ENCODE measurements at regions not wholly inside any gene's neighbourhood (a gene's known extent, or its start where the extent isn't known, plus 50 kb on each side); places are given as distances from the start of the nearest gene placed in this dataset.

DNA sequence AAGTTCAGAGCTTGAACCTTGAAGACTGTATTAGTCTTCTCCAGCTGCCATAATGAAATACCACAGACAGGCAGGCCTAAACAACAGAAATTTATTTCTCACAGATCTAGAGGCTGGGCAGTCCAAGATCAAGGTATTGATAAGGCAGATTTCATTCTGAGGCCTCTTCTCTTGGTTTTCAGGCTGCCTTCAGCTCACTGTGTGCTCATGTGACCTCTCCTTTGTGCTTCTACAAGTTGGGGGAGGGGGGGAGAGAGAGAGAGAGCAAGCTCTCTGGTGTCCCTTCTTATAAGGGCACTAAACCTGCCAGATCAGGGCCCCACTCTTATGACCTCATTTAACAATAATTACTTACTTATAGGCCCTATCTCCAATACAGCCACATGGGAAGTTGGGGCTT is 102.6 kb upstream of the RSPO3 start:
- in situ Hi-C loops (cut with HindIII; ENCODE audit: low sequenced_read_pairs) = no loop called here
- H3K4me3 ChIP-seq (ENCODE audit: low read depth, low read length) = no peak overlapping the region
- TF ChIP-seq, protein P1, sequence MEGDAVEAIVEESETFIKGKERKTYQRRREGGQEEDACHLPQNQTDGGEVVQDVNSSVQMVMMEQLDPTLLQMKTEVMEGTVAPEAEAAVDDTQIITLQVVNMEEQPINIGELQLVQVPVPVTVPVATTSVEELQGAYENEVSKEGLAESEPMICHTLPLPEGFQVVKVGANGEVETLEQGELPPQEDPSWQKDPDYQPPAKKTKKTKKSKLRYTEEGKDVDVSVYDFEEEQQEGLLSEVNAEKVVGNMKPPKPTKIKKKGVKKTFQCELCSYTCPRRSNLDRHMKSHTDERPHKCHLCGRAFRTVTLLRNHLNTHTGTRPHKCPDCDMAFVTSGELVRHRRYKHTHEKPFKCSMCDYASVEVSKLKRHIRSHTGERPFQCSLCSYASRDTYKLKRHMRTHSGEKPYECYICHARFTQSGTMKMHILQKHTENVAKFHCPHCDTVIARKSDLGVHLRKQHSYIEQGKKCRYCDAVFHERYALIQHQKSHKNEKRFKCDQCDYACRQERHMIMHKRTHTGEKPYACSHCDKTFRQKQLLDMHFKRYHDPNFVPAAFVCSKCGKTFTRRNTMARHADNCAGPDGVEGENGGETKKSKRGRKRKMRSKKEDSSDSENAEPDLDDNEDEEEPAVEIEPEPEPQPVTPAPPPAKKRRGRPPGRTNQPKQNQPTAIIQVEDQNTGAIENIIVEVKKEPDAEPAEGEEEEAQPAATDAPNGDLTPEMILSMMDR (IDR thresholded peaks at IDR 0.05; ENCODE audit: low read depth, low read length) = no peak
- no peak for DNase-seq (ENCODE audit: low read depth, low spot score)

DNA sequence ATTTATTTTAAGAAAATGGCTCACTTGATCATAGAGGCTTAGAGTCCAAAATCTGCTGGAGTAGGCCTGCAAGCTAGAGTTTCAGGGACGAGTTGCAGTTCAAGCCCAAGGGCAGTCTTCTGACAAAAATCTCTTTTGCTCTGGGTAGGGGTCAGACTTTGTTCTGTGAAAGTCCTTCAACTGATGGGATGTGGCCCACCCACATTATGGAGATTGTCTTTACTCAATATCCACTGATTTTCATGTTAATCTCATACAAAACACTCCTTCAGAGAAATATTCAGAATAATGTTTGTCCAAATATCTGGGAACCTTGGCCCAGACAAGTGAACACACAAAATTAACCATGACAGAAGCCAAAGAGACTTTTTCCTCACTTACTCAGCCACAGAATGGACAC is 98.6 kb upstream of the RSPO3 start:
- in situ Hi-C loops (cut with HindIII; ENCODE audit: low sequenced_read_pairs) = no loop called here
- H3K4me3 ChIP-seq (ENCODE audit: low read depth, low read length) = no peak overlapping the region
- DNase-seq (ENCODE audit: low read depth, low spot score) = no peak
- TF ChIP-seq, protein P1 (IDR thresholded peaks at IDR 0.05; ENCODE audit: low read depth, low read length) = no peak

DNA sequence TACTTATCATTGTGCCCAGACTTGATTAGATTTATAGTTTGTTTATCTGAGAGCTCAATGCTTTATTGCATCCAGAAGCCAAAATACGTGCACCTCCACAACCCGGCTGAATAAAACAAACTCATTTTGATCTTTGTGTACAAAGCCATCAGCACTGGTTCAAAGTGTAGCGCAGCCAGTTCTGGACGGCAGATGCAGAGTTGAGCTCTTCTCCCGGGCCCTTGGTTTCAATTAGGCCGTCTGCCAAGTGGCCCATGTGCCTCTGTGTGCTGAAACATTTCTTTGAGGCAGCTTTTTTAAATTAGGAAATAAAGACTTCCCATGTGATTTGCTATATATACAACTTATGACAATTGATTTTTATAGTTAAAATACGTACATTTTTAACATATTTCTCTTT is 96.2 kb upstream of the RSPO3 start:
- DNase-seq (ENCODE audit: low read depth, low spot score) = peak; percentile 24
- in situ Hi-C loops (cut with HindIII; ENCODE audit: low sequenced_read_pairs) = no loop called here
- TF ChIP-seq, protein P1 (IDR thresholded peaks at IDR 0.05; ENCODE audit: low read depth, low read length) = no peak
- no peak overlapping the region for H3K4me3 ChIP-seq (ENCODE audit: low read depth, low read length)

DNA sequence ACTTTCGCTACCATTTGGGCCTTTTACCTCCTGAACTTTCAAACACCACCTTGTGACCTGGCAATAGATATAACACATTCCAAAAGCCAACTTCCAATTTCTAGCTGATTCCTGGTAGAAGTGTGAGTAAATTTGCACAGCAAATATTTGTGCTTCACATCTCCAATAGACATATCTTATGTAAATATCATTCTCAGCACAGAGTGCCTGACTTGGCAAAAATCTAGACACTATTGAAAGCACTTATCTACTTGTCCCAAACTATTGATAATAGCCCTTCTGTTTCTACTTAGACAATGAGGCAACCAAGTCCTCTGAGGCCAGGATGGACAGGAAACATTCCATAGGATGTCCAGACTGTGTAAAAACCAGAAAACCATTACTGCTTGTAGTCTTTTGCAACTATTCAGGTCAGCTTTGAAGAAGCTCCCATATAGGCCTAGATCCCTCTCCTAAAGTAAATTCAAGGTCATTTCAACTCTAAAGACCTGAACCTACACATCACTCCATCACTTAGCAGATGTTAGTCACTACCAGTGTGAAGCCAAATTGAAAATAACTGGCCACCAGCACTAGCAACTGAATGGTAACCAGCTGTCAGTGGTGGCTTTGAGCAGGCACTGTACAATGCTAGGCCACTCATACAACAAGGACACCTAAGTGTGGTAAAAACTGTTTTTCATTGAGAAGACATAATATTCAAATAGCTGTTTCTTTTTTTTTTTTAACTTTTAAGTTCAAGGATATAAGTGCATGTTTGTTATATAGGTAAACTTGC is 95.3 kb upstream of the RSPO3 start:
- DNase-seq (ENCODE audit: low read depth, low spot score) = no peak
- in situ Hi-C loops (cut with HindIII; ENCODE audit: low sequenced_read_pairs) = no loop called here
- TF ChIP-seq, protein P1 (IDR thresholded peaks at IDR 0.05; ENCODE audit: low read depth, low read length) = no peak
- H3K4me3 ChIP-seq (ENCODE audit: low read depth, low read length) = no peak overlapping the region

DNA sequence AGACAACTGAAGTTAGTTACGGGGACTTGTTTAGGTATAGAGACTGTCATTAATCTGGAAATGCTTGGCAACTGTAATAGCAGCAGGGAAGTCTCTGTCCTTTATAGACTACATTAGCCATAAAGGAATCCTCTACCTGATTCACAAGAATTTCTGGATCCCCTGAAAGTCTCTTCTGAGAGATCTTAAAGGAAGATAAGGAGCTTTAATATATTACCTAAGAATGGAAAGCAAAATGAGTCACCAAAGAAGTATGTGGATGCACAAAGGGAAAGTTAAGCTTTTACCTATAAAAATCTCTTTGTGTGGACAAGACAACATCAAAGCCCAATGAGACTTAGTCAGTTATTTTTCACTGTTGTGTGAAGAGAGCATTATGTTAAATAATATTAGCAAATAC is 92.2 kb upstream of the RSPO3 start:
- peak; percentile 15 for DNase-seq (ENCODE audit: low read depth, low spot score)
- TF ChIP-seq, protein P1 (IDR thresholded peaks at IDR 0.05; ENCODE audit: low read depth, low read length) = no peak
- H3K4me3 ChIP-seq (ENCODE audit: low read depth, low read length) = no peak overlapping the region
- in situ Hi-C loops (cut with HindIII; ENCODE audit: low sequenced_read_pairs) = no loop called here

DNA sequence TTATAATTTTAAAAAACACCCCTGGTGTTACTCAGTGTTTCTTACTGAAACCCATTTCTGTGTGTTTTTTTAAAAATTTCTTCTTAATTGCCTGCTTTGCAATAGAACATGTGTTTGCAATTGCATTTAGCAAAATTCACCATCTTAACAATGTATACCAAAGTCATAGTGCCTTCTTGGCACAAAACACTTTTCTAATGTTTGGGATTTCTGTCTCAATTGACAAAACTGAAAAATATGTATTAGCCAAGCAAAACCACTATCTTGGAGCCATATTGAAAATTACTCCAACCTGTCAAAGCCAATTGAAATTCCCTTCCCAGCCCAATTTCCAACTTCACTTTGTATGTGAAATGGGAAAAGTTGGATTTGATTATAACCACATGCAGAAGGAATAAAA is 88.4 kb upstream of the RSPO3 start:
- DNase-seq (ENCODE audit: low read depth, low spot score) = no peak
- H3K4me3 ChIP-seq (ENCODE audit: low read depth, low read length) = no peak overlapping the region
- TF ChIP-seq, protein P1 (IDR thresholded peaks at IDR 0.05; ENCODE audit: low read depth, low read length) = no peak
- in situ Hi-C loops (cut with HindIII; ENCODE audit: low sequenced_read_pairs) = no loop called here

All from astrocyte of the spinal cord (primary cell).